Mesothelial cell of epicardium (in vitro differentiated cells): ENCODE measurements at regions not wholly inside any gene's neighbourhood (a gene's known extent, or its start where the extent isn't known, plus 50 kb on each side); places are given as distances from the start of the nearest gene placed in this dataset.
A peak's percentile ranks its signal among the peaks of the same experiment; 100 is the strongest.

Experiments
- DNase-seq, 2 experiments: peaks; one replicate each; pipeline ENCODE4 v3.0.0; 2021; ENCODE audit warnings: low spot score in 2 of 2; ENCODE audit not compliant: unreplicated experiment in 2 of 2
- H3K27ac Mint-ChIP-seq: 2 replicates; pipeline ENCODE4 v1.8.0; 2021; ENCODE audit warnings: mixed read lengths
- H3K27me3 Mint-ChIP-seq: 2 replicates; pipeline ENCODE4 v1.8.0; 2021; ENCODE audit warnings: low read depth, mixed read lengths
- H3K36me3 Mint-ChIP-seq: 2 replicates; pipeline ENCODE4 v1.8.0; 2021; ENCODE audit warnings: mixed read lengths
- H3K4me1 Mint-ChIP-seq: 2 replicates; pipeline ENCODE4 v1.8.0; 2021; ENCODE audit warnings: mixed read lengths
- H3K4me3 Mint-ChIP-seq: 2 replicates; pipeline ENCODE4 v1.8.0; 2021; ENCODE audit warnings: mild to moderate bottlenecking, moderate library complexity, mixed read lengths
- H3K9me3 Mint-ChIP-seq: 2 replicates; pipeline ENCODE4 v1.8.0; 2021; ENCODE audit warnings: mixed read lengths
- TF ChIP-seq, protein P1 (sequence below): fragments of 200-600 bp; sonication (generic); IDR thresholded peaks from one replicate; pipeline ENCODE4 v1.5.0; 2021; ENCODE audit warnings: antibody characterized with exemption; ENCODE audit not compliant: unreplicated experiment

DNA sequence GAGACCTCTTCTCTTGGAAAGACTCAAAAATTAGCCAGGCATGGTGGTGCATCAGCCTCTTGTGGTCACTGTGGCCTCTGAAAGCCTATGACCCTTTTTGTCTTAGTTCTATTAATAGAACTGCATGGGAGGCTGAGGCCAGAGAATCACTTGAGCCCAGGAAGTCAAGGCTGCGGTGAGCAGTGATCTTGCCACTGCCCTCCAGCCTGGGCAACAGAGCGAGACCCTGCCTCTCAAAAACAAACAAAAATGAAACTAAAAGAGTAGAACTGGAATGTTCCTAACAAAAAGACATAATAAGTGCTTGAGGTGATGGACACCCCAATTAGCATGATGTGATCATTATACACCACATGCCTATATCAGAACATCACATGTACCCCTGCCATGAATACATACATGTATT lies 197.0 kb upstream of the EEA1 start:
- no peaks in the 10 kb centered on the region for H3K27me3 Mint-ChIP-seq
- no peak for DNase-seq
- no peak overlapping the region for H3K27ac Mint-ChIP-seq
- TF ChIP-seq, protein P1, sequence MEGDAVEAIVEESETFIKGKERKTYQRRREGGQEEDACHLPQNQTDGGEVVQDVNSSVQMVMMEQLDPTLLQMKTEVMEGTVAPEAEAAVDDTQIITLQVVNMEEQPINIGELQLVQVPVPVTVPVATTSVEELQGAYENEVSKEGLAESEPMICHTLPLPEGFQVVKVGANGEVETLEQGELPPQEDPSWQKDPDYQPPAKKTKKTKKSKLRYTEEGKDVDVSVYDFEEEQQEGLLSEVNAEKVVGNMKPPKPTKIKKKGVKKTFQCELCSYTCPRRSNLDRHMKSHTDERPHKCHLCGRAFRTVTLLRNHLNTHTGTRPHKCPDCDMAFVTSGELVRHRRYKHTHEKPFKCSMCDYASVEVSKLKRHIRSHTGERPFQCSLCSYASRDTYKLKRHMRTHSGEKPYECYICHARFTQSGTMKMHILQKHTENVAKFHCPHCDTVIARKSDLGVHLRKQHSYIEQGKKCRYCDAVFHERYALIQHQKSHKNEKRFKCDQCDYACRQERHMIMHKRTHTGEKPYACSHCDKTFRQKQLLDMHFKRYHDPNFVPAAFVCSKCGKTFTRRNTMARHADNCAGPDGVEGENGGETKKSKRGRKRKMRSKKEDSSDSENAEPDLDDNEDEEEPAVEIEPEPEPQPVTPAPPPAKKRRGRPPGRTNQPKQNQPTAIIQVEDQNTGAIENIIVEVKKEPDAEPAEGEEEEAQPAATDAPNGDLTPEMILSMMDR = no peak
- H3K4me1 Mint-ChIP-seq = peaks cover 29% of the 10 kb centered on the region
- H3K4me3 Mint-ChIP-seq = no peak overlapping the region
- no peaks in the 10 kb centered on the region for H3K9me3 Mint-ChIP-seq
- H3K36me3 Mint-ChIP-seq = no peaks in the 10 kb centered on the region

DNA sequence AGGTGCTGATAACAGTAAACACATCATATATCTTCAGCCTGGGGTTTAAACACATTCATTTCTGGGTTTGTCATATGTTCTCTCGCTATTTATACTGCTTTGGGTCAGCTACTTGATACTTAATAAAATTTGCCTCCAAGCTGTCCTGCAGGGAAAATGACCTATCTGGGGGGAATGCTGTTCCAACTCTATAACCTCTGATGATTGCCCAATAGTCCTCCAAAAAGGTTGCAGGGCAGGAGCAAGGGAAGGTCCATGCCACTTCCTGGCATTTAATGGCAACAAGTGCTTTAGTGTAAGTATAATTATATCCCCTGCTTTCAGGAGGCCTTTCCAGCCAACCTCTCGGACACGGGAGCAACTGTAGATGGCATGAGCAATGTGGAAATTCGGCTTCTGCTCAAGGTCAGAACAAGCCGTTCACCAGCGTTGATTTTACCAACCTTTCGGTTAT lies 198.0 kb upstream of the EEA1 start:
- no peak overlapping the region for H3K4me3 Mint-ChIP-seq
- peaks cover 27% of the 10 kb centered on the region for H3K4me1 Mint-ChIP-seq

DNA sequence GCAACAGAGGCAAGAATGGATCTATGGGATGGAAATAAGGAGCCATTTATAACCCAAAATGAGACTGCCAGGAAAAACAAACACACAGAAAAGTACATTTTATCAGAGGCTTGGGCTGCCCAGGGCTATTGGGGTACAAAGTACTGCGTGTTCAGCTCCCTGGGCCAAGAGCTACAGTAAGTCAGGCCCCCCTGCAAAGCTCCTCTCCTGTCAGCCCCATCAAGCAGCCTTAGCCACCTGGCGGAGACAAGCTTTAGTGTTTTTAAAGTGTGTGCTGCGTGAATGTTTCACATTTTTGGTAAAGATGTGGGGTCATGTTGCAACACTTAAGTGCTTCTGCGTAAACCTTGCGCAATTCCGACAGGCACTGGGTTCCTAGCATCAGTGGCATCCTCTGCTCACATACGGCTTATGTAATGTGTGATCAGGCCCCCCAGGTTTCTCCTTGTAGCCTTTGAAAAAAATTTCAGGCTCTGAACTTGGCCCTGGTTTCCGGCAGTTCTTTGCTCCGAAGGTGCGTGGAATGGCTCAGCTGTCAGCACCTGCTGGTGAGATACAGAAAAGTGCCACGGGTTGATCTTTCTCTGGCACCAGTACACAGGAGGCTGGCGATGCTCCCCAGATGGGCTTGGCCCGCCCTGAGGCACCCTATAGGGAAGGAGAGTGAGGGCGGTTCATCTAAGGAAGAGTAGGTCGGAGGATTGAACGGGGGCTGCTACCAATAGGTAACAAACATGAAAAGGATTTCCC lies 198.7 kb upstream of the EEA1 start:
- Mint-ChIP-seq H3K4me1 (peaks cover 25% of the 10 kb centered on the region), H3K36me3 (no peaks in the 10 kb centered on the region), H3K27me3 (no peaks in the 10 kb centered on the region), H3K27ac (no peak overlapping the region), H3K4me3 (no peak overlapping the region), H3K9me3 (no peaks in the 10 kb centered on the region)
- peak in 1 of 2 experiments; percentile 40 for DNase-seq
- TF ChIP-seq, protein P1 = no peak

More for the DNA sequence above, 198.0 kb upstream of the EEA1 start:
- TF ChIP-seq, protein P1 = no peak
- DNase-seq = no peak
- no peaks in the 10 kb centered on the region for H3K27me3 Mint-ChIP-seq
- no peak overlapping the region for H3K27ac Mint-ChIP-seq
- H3K36me3 Mint-ChIP-seq = no peaks in the 10 kb centered on the region
- no peaks in the 10 kb centered on the region for H3K9me3 Mint-ChIP-seq

DNA sequence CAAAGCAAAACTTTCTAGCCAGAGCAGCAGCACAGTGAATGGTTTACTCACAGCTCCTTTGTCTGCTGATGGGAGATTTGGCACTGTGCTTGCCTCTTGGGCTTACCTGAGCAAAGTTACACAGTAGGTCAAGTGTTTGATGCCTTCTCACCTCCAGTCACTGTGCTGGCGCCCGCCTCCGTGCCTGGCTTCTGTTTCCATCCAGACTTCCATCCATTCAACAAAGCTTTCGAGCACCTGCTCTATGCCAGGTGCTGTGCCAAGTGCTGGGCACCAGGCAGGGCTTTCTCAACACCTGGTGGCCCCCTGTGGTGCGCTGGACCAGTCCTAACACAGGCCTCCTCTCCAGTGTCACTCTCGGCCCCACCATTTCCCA lies 199.2 kb upstream of the EEA1 start:
- TF ChIP-seq, protein P1 = no peak
- H3K4me1 Mint-ChIP-seq = peaks cover 23% of the 10 kb centered on the region

DNA sequence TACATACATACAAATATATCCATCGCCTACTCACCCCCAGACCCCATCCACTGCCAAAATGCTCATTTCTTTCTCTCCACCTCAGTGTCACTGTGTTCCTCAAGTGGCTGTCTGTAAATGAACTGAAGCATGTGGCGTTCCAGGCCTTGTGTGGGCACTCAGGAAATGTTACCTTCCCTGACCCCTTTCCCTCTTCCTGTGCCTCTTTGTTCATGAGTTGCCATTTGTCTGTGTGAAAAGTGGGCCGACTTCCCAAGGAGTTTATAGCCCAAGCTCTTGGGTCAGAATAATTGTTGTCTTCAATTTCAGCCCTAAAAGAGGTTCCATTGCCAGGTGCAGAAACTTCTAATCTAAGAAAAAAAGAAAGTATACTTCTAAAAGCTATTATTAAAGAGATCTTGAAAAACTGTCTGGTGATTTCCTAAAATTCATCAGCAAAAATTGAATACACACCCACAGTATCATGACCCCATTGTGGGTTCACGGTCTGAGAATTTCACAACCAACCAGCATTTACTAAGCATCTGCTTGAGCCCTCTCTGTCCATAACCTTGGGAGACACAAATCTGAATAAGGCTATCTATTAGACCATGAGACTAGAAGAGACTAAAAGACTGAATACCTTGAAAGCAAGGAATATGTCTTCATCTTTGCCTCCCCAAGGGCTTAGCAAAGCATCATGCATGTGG lies 201.4 kb upstream of the EEA1 start:
- TF ChIP-seq, protein P1 = no peak
- H3K9me3 Mint-ChIP-seq = no peaks in the 10 kb centered on the region
- no peaks in the 10 kb centered on the region for H3K27me3 Mint-ChIP-seq
- H3K36me3 Mint-ChIP-seq = no peaks in the 10 kb centered on the region
- no peak overlapping the region for H3K4me3 Mint-ChIP-seq
- peaks cover 33% of the 10 kb centered on the region for H3K4me1 Mint-ChIP-seq
- no peak overlapping the region for H3K27ac Mint-ChIP-seq
- DNase-seq = no peak

More for the DNA sequence above, 199.2 kb upstream of the EEA1 start:
- H3K9me3 Mint-ChIP-seq = no peaks in the 10 kb centered on the region
- no peaks in the 10 kb centered on the region for H3K36me3 Mint-ChIP-seq
- no peak overlapping the region for H3K27ac Mint-ChIP-seq
- no peak overlapping the region for H3K4me3 Mint-ChIP-seq
- DNase-seq = no peak
- H3K27me3 Mint-ChIP-seq = no peaks in the 10 kb centered on the region
